H9 (cell line): ENCODE measurements at regions not wholly inside any gene's neighbourhood (a gene's known extent, or its start where the extent isn't known, plus 50 kb on each side); places are given as distances from the start of the nearest gene placed in this dataset.

Source experiments
- DNase-seq: peaks from one replicate; pipeline ENCODE4 v3.0.0-alpha.2; 2017
- H2AFZ ChIP-seq: one replicate; pipeline ENCODE4 v1.6.1; 2013; ENCODE audit warnings: mild to moderate bottlenecking, low read length, control low read depth, moderate library complexity
- H2AK5ac ChIP-seq: 2 replicates; pipeline ENCODE4 v1.6.1; 2013; ENCODE audit warnings: low read length, control low read depth, mixed read lengths; ENCODE audit not compliant: insufficient read length
- H2BK120ac ChIP-seq: one replicate; pipeline ENCODE4 v1.6.1; 2013; ENCODE audit warnings: low read depth, mild to moderate bottlenecking, low read length, control low read depth, inconsistent platforms; ENCODE audit not compliant: poor library complexity, severe bottlenecking
- H2BK12ac ChIP-seq: 2 replicates; pipeline ENCODE4 v1.6.1; 2013; ENCODE audit warnings: low read length, control low read depth, mixed read lengths, low read depth; ENCODE audit not compliant: insufficient read length
- H2BK15ac ChIP-seq: 2 replicates; pipeline ENCODE4 v1.6.1; 2013; ENCODE audit warnings: low read depth, low read length, control low read depth
- H2BK20ac ChIP-seq: one replicate; pipeline ENCODE4 v1.6.1; 2013; ENCODE audit warnings: low read depth, mild to moderate bottlenecking, low read length, control low read depth, inconsistent platforms; ENCODE audit not compliant: poor library complexity, severe bottlenecking
- H2BK5ac ChIP-seq: 2 replicates; pipeline ENCODE4 v1.6.1; 2013; ENCODE audit warnings: low read length, control low read depth, mixed read lengths; ENCODE audit not compliant: insufficient read length
- H3K14ac ChIP-seq: 2 replicates; pipeline ENCODE4 v1.6.1; 2013; ENCODE audit warnings: low read length, control low read depth; ENCODE audit not compliant: insufficient read depth
- H3K18ac ChIP-seq: 2 replicates; pipeline ENCODE4 v1.6.1; 2013; ENCODE audit warnings: low read depth, mild to moderate bottlenecking, mixed read lengths, low read length, control low read depth; ENCODE audit not compliant: insufficient read length
- H3K23ac ChIP-seq: 2 replicates; pipeline ENCODE4 v1.6.1; 2013; ENCODE audit warnings: low read length, control low read depth, mixed read lengths, low read depth; ENCODE audit not compliant: insufficient read length
- H3K23me2 ChIP-seq: 2 replicates; pipeline ENCODE4 v1.6.1; 2013; ENCODE audit warnings: low read depth, mild to moderate bottlenecking, mixed read lengths, low read length, control low read depth; ENCODE audit not compliant: insufficient read length, poor library complexity, severe bottlenecking
- H3K27ac ChIP-seq: 2 replicates; pipeline ENCODE4 v1.5.1; 2013; ENCODE audit warnings: low read length, control low read depth, mixed read lengths, low read depth; ENCODE audit not compliant: insufficient read length
- H3K27me3 ChIP-seq: 2 replicates; pipeline ENCODE4 v1.6.1; 2013; ENCODE audit warnings: low read length, control low read depth, inconsistent platforms; ENCODE audit not compliant: insufficient read depth
- H3K4ac ChIP-seq: 2 replicates; pipeline ENCODE4 v1.6.1; 2013; ENCODE audit warnings: low read depth, mild to moderate bottlenecking, control low read depth, inconsistent platforms, low read length, moderate library complexity
- H3K4me1 ChIP-seq: 2 replicates; pipeline ENCODE4 v1.6.1; 2013; ENCODE audit warnings: low read length, control low read depth, inconsistent platforms; ENCODE audit not compliant: insufficient read depth
- H3K4me2 ChIP-seq: 2 replicates; pipeline ENCODE4 v1.6.1; 2013; ENCODE audit warnings: low read length, control low read depth, mixed read lengths; ENCODE audit not compliant: insufficient read length, insufficient read depth
- H3K56ac ChIP-seq: 2 replicates; pipeline ENCODE4 v1.6.1; 2013; ENCODE audit warnings: low read depth, mild to moderate bottlenecking, mixed read lengths, low read length, control low read depth; ENCODE audit not compliant: insufficient read length
- H3K79me1 ChIP-seq: 2 replicates; pipeline ENCODE4 v1.6.1; 2013; ENCODE audit warnings: low read depth, mild to moderate bottlenecking, moderate library complexity, low read length, control low read depth, inconsistent platforms; ENCODE audit not compliant: insufficient read depth, poor library complexity, severe bottlenecking
- H3K79me2 ChIP-seq: 2 replicates; pipeline ENCODE4 v1.6.1; 2013; ENCODE audit warnings: low read length, control low read depth, inconsistent platforms; ENCODE audit not compliant: insufficient read depth
- H3K9ac ChIP-seq: 2 replicates; pipeline ENCODE4 v1.6.1; 2013; ENCODE audit warnings: low read length, control low read depth, mixed read lengths; ENCODE audit not compliant: insufficient read length; ENCODE audit errors: extremely low read depth
- H3K9me3 ChIP-seq: one replicate; pipeline ENCODE4 v1.6.1; 2013; ENCODE audit warnings: low read depth, low read length, inconsistent platforms; ENCODE audit not compliant: control insufficient read depth
- H3T11ph ChIP-seq: one replicate; pipeline ENCODE4 v1.6.1; 2013; ENCODE audit warnings: mild to moderate bottlenecking, low read length, control low read depth, inconsistent platforms
- H4K20me1 ChIP-seq: one replicate; pipeline ENCODE4 v1.6.1; 2013; ENCODE audit not compliant: control insufficient read depth, insufficient read length, insufficient read depth
- H4K5ac ChIP-seq: 2 replicates; pipeline ENCODE4 v1.6.1; 2013; ENCODE audit warnings: low read depth, mild to moderate bottlenecking, mixed read lengths, low read length, control low read depth; ENCODE audit not compliant: insufficient read length
- H4K8ac ChIP-seq: replicated peaks from 2 replicates; pipeline ENCODE4 v1.6.1; 2013; ENCODE audit warnings: low read length, control low read depth, mixed read lengths, low read depth; ENCODE audit not compliant: insufficient read length
- H4K91ac ChIP-seq: 2 replicates; pipeline ENCODE4 v1.6.1; 2013; ENCODE audit warnings: low read depth, mild to moderate bottlenecking, moderate library complexity, mixed read lengths, low read length, control low read depth; ENCODE audit not compliant: insufficient read length
- H3K27ac Mint-ChIP-seq, 3 experiments: 2 replicates in 2 of 3; 3 replicates in 1 of 3; pipeline ENCODE4 v1.8.0; 2020 to 2021; ENCODE audit warnings: mixed read lengths in 3 of 3, mild to moderate bottlenecking in 1 of 3, moderate library complexity in 1 of 3
- H3K27me3 Mint-ChIP-seq: 2 replicates; pipeline ENCODE4 v1.8.0; 2021; ENCODE audit warnings: low read depth, mild to moderate bottlenecking, moderate library complexity, mixed read lengths
- H3K36me3 Mint-ChIP-seq, 3 experiments: 2 replicates in 2 of 3; 3 replicates in 1 of 3; pipeline ENCODE4 v1.8.0; 2020 to 2021; ENCODE audit warnings: low read depth in 3 of 3, mixed read lengths in 3 of 3; ENCODE audit not compliant: insufficient read depth in 1 of 3
- H3K4me1 Mint-ChIP-seq, 2 experiments: 2 replicates each; pipeline ENCODE4 v1.8.0; 2020; ENCODE audit warnings: mixed read lengths in 2 of 2
- H3K4me3 Mint-ChIP-seq, 2 experiments: 2 replicates in 1 of 2; 3 replicates in 1 of 2; pipeline ENCODE4 v1.8.0; 2020 to 2021; ENCODE audit warnings: mild to moderate bottlenecking in 2 of 2, mixed read lengths in 2 of 2, moderate library complexity in 1 of 2
- H3K9me3 Mint-ChIP-seq, 2 experiments: 2 replicates in 1 of 2; 3 replicates in 1 of 2; pipeline ENCODE4 v1.8.0; 2020; ENCODE audit warnings: mild to moderate bottlenecking in 2 of 2, mixed read lengths in 2 of 2, moderate library complexity in 1 of 2
- WGBS: extraction: QIAGEN DNeasy Blood & Tissue Kit; methylation state at CpG from one replicate; pipeline ENCODE4 v1.1.7; 2013; ENCODE audit warnings: missing lambda C conversion rate, low lambda C conversion rate, mixed read lengths; ENCODE audit not compliant: insufficient read length; ENCODE audit errors: extremely low coverage; 5-methylcytosine and 5-hydroxymethylcytosine counted together
- TF ChIP-seq, protein P1 (sequence below): fragments of 200-600 bp; sonication (generic); conservative IDR thresholded peaks from 3 replicates; pipeline ENCODE4 v1.8.0; 2021; ENCODE audit warnings: antibody characterized with exemption, mild to moderate bottlenecking

DNA sequence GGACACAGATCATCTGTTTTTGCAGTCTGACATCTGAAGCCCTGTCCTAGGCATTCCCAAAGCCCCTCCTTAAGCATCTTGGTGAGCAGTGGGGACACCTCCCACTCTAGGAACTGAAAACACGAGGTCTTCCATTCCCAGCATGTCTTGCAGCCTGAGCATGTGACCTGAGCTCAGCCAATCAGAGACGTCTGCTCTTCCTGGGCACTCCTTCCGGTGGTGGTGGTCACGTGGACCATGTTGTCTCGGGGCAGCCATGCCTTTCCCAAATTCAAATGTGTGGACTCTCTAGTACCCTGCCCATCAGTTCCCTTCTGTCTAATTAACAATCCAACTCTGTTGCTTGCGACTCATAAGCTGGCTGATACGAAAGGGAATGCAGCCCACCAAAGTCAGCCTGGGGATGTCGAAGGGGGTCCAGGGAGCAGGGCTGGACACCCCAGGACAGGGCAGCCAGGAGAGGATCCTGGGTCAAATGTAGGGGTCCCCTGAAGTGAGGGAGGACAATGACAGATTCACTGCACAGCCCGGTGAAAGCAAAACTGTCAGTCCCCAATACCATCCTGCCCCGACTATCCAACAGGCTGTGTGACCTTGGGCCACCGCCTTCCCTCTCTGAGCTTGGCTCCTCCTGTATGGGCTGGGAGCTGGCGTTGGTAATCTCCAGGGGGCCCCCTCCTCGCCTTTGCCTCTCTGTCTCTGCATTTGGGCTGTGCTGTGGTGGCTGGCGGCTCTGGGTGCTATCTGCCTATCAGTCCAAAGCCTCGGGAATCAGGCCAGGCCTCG, 57.4 kb upstream of the BAIAP2L1 start:
- Histone ChIP-seq H2AK5ac (no peak overlapping the region), H3K27me3 (no peaks in the 10 kb centered on the region), H4K5ac (no peak overlapping the region), H2BK12ac (no peak overlapping the region), H3K18ac (no peak overlapping the region), H2BK120ac (no peak overlapping the region), H3K79me1 (no peaks in the 10 kb centered on the region), H3K4ac (no peak overlapping the region), H3T11ph (no peak overlapping the region), H3K14ac (no peak overlapping the region), H3K79me2 (no peaks in the 10 kb centered on the region), H2BK20ac (no peak overlapping the region), H2BK5ac (no peak overlapping the region), H3K27ac (no peak overlapping the region), H3K4me1 (no peaks in the 10 kb centered on the region), H4K8ac (no peak overlapping the region), H3K23me2 (no peaks in the 10 kb centered on the region), H3K9me3 (peaks cover 2% of the 10 kb centered on the region), H2BK15ac (no peak overlapping the region), H3K23ac (no peak overlapping the region), H4K91ac (no peak overlapping the region), H3K9ac (no peak overlapping the region), H3K56ac (no peak overlapping the region), H4K20me1 (no peaks in the 10 kb centered on the region), H3K4me2 (no peak overlapping the region), H2AFZ (no peak overlapping the region)
- Mint-ChIP-seq H3K4me3 (no peak overlapping the region), H3K36me3 (peaks cover under 1 to 1% (median under 1%) of the 10 kb centered on the region in 3 experiments; a peak in 4 of 7 replicates), H3K27ac (peak overlapping the region in 1 of 3 experiments; percentile 59; a peak in 1 of 7 replicates), H3K9me3 (peaks cover 12% of the 10 kb centered on the region in 2 experiments), H3K27me3 (peaks cover 9% of the 10 kb centered on the region), H3K4me1 (peaks cover 0 to 4% of the 10 kb centered on the region in 2 experiments; a peak in 2 of 4 replicates)
- no CpG with 5 or more reads among the region's 16 CpGs for WGBS
- no peak for DNase-seq
- TF ChIP-seq, protein P1, sequence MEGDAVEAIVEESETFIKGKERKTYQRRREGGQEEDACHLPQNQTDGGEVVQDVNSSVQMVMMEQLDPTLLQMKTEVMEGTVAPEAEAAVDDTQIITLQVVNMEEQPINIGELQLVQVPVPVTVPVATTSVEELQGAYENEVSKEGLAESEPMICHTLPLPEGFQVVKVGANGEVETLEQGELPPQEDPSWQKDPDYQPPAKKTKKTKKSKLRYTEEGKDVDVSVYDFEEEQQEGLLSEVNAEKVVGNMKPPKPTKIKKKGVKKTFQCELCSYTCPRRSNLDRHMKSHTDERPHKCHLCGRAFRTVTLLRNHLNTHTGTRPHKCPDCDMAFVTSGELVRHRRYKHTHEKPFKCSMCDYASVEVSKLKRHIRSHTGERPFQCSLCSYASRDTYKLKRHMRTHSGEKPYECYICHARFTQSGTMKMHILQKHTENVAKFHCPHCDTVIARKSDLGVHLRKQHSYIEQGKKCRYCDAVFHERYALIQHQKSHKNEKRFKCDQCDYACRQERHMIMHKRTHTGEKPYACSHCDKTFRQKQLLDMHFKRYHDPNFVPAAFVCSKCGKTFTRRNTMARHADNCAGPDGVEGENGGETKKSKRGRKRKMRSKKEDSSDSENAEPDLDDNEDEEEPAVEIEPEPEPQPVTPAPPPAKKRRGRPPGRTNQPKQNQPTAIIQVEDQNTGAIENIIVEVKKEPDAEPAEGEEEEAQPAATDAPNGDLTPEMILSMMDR, result no peak
